ENCODE measurements at regions not wholly inside any gene's neighbourhood (a gene's known extent, or its start where the extent isn't known, plus 50 kb on each side); places are given as distances from the start of the nearest gene placed in this dataset.

DNA sequence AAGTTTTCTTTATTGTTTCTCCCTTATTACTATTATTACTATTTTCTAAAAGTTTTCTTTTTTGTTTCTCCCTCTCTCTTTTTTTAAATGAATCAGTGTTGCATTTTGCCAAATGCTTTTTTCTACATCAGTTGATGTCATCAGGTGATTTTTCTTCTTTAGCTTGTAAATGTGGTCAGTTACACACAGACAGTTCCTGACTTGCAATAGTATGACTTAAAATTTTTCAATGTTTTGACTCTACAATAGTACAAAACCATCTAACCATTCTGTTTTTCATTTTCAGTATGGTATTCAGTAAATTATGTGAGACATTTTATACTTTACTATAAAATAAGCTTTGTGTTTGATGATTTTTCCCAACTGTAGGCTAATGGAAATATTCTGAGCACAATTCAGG lies 443.0 kb downstream of the GADD45G start:
- no peak for TF ChIP-seq HDAC2 (IDR thresholded peaks at IDR 0.05; ENCODE audit: borderline replicate concordance in 1 of 2, low read depth in 2 of 2, low read length in 2 of 2)
- no peak for TF ChIP-seq POLR2AphosphoS5 (IDR thresholded peaks at IDR 0.05; ENCODE audit: low read depth, low read length)

All from H1 (cell line).